HG02852 (cell line): ENCODE measurements at regions not wholly inside any gene's neighbourhood (a gene's known extent, or its start where the extent isn't known, plus 50 kb on each side); places are given as distances from the start of the nearest gene placed in this dataset.

Experiments
- ATAC-seq: cut with Tn5 transposase; IDR thresholded peaks from one replicate; pipeline ENCODE4 v1.9.1; 2021; ENCODE audit warnings: mild to moderate bottlenecking, moderate library complexity; ENCODE audit not compliant: unreplicated experiment

- no peak for ATAC-seq
Measured at GRCh38 chrX:94041881-94042280, 367.9 kb downstream of the FAM133A start.

DNA sequence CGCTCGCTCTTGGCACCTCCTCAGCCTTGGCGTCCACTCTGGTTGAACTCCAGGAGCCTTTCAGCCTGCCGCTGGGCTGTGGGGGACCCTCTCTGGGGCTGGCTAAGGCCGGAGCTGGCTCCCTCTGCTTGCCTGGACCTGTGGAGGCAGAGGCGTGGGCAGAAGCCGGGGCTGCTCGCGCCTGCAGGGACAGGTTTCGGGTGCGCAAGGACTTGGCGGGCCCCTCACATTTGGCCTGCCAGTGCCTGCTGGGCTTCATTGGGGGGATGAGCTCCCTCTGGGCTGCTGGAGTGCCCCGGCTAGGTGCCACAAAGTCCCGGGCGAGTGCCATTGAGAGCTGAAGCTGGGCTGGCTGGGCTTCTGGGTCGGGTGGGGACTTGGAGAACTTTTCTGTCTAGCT is 371.7 kb downstream of the FAM133A start:
- ATAC-seq = no peak

DNA sequence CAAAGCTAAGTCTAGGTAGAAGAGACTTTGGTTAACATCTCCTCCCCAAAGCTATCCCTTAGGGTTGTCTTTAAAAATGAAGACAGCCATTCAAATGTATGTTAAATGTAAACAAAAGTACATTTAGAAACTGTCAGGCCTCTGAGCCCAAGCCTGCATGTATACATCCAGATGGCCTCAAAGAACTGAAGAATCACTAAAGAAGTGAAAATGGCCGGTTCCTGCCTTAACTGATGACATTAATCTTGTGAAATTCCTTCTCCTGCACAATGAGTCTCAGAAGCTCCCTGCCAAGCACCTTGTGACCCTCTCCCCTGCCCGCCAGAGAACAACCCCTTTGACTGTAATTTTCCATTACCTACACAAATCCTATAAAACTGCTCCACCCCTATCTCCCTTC is 377.9 kb downstream of the FAM133A start:
- no peak for ATAC-seq

- no peak for ATAC-seq
Measured at GRCh38 chrX:94053575-94053974, 379.6 kb downstream of the FAM133A start.

DNA sequence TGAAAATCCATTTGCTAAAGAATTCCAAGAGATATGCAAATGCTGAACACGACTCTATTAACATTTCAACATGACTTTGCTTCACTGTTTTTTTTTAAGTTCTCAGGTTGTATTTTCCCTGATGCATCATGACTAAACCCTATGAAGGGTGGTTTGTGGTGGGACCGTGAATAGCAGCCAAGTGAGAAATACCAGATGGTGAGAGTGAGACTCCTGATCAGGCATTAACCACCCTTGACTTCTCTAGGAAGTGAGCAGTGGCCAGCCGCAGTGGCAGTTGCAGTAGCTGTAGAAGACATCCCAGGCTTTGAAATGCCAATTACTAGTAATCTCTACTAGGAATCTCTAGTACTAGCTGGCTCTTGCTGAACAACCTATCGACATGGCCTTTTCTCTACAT is 383.4 kb downstream of the FAM133A start:
- ATAC-seq = no peak

GRCh38 chrX:94058728-94059382 is 384.8 kb downstream of the FAM133A start:
- no peak for ATAC-seq

DNA sequence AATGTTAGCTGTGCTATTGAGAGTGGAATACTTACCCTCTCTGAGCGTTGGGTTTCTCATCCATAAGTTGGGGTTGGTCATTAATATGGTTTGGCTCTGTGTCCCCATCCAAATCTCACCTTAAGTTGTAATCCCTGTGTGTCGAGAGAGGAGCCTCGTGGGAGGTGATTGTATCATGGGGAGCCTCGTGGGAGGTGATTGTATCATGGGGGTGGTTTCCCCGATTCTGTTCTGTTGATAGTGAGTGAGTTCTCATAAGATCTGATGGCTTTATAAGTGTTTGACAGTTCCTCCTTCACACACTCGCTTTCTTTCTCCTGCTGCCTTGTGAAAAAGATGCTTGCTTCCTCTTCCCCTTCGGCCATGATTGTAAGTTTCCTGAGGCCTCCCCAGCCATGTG is 391.1 kb downstream of the FAM133A start:
- ATAC-seq = no peak

- no peak for ATAC-seq
Measured at GRCh38 chrX:94089149-94089548, 415.1 kb downstream of the FAM133A start.

DNA sequence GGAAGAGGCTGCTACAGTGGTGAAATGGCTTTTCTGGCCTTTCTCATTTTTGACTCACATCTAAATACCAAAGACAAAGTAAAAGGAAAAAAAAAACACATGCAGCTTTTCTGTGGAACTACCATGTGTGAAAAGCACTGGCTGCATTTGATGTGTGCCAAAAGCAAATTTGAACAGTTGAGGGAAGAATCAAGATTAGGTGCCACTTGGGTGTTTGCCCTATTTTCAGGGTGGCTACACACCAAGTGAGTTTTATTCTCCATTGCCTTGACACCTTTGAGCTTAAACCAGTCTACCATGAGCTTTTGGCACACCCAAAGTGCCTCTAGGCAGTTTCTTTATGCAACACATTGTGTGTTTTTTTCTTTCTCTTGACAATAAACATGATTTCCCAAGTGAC is 423.9 kb downstream of the FAM133A start:
- no peak for ATAC-seq

- no peak for ATAC-seq
Measured at GRCh38 chrX:94107981-94108380, 434.0 kb downstream of the FAM133A start.

GRCh38 chrX:94114362-94114761 is 440.4 kb downstream of the FAM133A start:
- no peak for ATAC-seq

DNA sequence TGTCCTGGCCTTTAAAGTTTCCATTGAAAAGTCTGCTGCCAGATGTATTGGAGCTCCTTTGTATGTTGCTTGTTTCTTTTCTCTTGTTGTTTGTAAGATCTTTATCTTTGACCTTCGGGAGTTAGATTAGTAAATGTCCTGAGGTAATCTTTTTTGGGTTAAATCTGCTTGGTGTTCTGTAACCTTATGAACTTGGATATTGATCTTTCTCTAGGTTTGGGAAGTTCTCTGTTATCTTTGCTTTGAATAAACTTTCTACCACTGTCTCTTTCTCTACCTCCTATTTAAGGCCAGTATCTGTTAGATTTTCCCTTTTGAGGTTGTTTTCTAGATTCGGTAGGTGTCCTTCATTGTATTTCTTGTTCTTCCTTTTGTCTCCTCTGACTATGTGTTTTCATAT is 447.8 kb downstream of the FAM133A start:
- ATAC-seq = no peak

GRCh38 chrX:94123062-94123461 is 449.1 kb downstream of the FAM133A start:
- ATAC-seq = no peak

DNA sequence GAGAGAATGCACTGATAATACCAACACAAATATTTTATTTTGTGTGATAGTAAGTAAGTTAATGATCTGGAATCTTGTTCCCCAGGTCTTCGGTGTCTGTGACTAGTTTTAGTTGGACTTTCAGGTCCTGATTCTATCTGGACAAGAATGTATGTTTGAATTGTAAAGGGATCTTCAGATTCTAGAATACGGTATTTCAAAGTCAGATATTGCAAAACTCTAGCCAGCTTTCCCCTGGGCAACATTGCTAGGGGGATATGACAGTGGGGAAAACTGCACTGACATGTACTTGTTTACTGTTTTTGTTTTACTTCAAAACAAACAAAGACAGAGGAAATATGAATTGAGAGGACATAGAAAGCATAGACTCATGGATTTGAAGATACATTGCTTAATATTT is 489.0 kb downstream of the FAM133A start:
- ATAC-seq = no peak

GRCh38 chrX:94178145-94178788 is 504.3 kb downstream of the FAM133A start:
- peak; percentile 45 for ATAC-seq

- ATAC-seq = no peak
Measured at GRCh38 chrX:94204524-94204923, 530.5 kb downstream of the FAM133A start.

DNA sequence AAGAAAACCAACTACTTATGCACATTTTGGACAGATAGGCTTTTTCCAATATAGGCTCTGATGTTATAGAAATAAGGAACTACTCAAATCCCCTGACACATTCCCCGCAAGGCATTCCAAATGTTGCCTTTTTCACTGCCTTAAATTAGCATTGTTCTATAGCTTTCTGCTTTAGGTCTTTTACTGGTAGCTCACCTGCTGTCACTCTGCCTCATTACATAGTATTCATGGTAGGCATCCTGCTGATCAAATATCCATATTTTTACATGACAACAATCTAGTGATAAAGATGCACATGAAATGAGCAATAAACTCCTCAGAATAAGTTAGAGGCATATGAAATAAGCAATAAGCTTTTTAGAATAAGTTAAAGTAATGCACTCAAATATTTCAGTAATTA is 542.7 kb downstream of the FAM133A start:
- ATAC-seq = no peak

DNA sequence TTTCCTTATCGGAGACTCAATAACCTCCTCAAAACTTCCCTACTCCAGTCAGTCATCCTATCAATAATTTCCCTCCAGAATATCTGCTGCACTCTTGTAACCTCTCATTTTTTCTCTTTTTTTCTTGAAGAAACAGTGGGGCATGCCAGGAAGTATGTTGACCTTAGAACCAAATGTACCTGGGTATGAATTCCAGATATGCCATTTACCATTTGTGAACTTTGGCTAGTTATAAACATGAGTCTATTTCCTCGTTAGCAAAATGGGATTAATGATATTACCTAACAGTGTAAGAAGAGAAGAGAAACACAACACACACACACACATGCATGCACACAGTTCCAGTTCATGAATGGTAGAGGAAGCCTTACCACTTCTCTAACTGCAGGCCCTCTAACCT is 578.2 kb downstream of the FAM133A start:
- no peak for ATAC-seq

DNA sequence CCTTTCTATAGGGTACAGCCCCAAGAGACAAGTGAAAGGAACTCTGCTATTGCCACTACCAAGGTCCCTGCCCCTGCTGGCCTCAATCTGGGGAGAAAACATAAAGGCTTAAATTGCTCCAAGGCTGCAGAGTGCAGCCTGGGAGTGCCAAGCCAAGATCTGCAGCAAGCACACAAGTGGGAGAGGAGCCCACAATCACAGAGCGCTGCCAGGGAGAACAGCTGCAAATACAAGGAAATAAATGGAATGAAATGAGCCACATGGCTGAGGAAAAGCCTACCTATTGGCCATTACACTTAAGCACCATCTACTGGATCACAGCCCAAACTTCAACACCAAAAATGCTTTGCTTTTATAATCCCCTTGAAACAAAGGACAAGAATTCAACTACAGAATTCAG is 582.4 kb downstream of the FAM133A start:
- ATAC-seq = no peak

DNA sequence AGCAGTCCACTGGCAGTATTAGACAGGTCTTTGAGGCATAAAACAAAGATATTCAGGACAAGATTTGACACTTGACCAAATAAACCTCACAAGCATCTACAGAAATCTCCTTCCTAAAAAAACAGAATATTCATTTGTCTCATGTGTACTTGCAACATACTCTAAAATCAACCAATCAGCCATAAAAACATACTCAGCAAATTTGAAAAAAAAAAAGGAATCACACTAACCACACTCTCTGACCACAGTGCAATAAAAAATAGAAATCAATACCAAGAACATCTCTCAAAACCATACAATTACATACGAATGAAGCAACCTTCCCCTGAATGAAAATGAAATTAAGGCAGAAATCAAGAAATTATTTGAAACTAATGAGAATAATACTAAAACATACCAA is 591.3 kb downstream of the FAM133A start:
- no peak for ATAC-seq

- ATAC-seq = no peak
Measured at GRCh38 chrX:94288325-94288724, 614.3 kb downstream of the FAM133A start.

DNA sequence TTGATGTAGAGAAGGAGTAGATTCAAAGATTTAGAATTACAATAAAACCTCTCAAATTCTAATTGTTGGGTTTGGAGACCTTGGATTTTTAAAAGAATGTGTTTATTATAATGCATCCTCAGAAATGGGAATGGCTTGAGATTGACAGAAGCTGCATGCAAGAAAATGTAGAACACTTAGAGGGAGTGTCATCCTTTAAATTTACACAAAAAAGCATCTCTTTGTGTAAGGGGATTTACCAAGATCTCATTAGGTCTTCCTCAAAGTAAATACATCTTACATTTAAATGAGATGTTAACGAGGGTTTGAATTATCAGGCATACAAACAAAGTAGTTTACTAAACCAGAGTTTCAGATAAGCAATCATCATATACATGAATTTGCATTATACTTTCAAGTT is 615.0 kb downstream of the FAM133A start:
- ATAC-seq = no peak

DNA sequence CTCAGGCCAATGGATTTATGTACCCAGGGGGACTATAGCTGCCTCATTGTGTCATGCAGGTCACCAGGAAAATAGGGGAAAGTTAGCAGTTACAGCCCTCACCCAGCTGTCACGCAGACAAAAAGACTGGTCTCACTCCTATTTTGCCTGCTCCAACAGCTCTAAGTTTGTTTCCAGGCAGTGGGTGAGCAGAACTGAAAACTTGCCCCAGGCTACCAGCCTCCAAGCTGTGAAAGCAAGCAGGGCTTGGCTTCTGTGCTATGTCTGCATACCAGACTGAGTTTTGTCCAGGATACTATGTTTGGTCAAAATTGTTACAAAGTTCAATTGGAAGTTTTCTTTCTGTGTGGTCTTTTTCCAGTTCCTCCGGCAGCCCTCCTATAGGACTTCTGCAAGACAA is 628.4 kb downstream of the FAM133A start:
- no peak for ATAC-seq
